GM12878 (cell line): ENCODE measurements at regions not wholly inside any gene's neighbourhood (a gene's known extent, or its start where the extent isn't known, plus 50 kb on each side); places are given as distances from the start of the nearest gene placed in this dataset.

Source experiments
- CHD4 ChIP-seq: fragments of 200-600 bp; sonication (generic); IDR thresholded peaks from 2 replicates; pipeline ENCODE4 v1.6.1; 2016; ENCODE audit warnings: mild to moderate bottlenecking
- CTCF ChIP-seq, 3 experiments: IDR thresholded peaks in 2 of 3; conservative IDR thresholded peaks in 1 of 3; 2 replicates each; pipeline ENCODE4 v1.5.1; 2011; ENCODE audit warnings: low read depth in 3 of 3, low read length in 3 of 3, mild to moderate bottlenecking in 3 of 3, control low read depth in 2 of 3, moderate library complexity in 2 of 3, inconsistent platforms in 1 of 3, mixed read lengths in 1 of 3; ENCODE audit not compliant: control insufficient read depth in 2 of 3, insufficient read depth in 1 of 3; ENCODE audit errors: extremely low read depth in 1 of 3
- POLR2A ChIP-seq: IDR thresholded peaks from 2 replicates; pipeline ENCODE4 v1.6.1; 2011; ENCODE audit warnings: low read depth, mild to moderate bottlenecking, low read length
- POLR2AphosphoS5 ChIP-seq: IDR thresholded peaks from 2 replicates; pipeline ENCODE4 v1.6.1; 2011; ENCODE audit warnings: mild to moderate bottlenecking, low read length, inconsistent platforms
- SMARCA5 ChIP-seq: fragments of 450-650 bp; IDR thresholded peaks from 2 replicates; pipeline ENCODE4 v1.6.1; 2017; ENCODE audit warnings: mild to moderate bottlenecking
- ZNF384 ChIP-seq: IDR thresholded peaks from 2 replicates; pipeline ENCODE4 v1.6.1; 2012; ENCODE audit warnings: low read depth, mild to moderate bottlenecking, low read length, improper control_type of control experiment, borderline replicate concordance
- TF ChIP-seq, protein P1 (sequence below): fragments of 450-650 bp; formaldehyde crosslinking; IDR thresholded peaks from 2 replicates; pipeline ENCODE4 v1.5.0; 2022; ENCODE audit warnings: mild to moderate bottlenecking, missing genetic modification characterization

- TF ChIP-seq CTCF (IDR thresholded peaks at IDR 0.05 in 2 of 3, conservative IDR thresholded peaks at IDR 0.05 in 1 of 3; ENCODE audit: control insufficient read depth in 2 of 3, extremely low read depth in 1 of 3, insufficient read depth in 1 of 3, low read depth in 3 of 3, low read length in 3 of 3) (no peak), SMARCA5 (no peak), POLR2AphosphoS5 (no peak), ZNF384 (no peak), POLR2A (no peak), CHD4 (no peak)
- TF ChIP-seq, protein P1, sequence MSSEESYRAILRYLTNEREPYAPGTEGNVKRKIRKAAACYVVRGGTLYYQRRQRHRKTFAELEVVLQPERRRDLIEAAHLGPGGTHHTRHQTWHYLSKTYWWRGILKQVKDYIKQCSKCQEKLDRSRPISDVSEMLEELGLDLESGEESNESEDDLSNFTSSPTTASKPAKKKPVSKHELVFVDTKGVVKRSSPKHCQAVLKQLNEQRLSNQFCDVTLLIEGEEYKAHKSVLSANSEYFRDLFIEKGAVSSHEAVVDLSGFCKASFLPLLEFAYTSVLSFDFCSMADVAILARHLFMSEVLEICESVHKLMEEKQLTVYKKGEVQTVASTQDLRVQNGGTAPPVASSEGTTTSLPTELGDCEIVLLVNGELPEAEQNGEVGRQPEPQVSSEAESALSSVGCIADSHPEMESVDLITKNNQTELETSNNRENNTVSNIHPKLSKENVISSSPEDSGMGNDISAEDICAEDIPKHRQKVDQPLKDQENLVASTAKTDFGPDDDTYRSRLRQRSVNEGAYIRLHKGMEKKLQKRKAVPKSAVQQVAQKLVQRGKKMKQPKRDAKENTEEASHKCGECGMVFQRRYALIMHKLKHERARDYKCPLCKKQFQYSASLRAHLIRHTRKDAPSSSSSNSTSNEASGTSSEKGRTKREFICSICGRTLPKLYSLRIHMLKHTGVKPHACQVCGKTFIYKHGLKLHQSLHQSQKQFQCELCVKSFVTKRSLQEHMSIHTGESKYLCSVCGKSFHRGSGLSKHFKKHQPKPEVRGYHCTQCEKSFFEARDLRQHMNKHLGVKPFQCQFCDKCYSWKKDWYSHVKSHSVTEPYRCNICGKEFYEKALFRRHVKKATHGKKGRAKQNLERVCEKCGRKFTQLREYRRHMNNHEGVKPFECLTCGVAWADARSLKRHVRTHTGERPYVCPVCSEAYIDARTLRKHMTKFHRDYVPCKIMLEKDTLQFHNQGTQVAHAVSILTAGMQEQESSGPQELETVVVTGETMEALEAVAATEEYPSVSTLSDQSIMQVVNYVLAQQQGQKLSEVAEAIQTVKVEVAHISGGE (CRISPR knock-in tag), result no peak
These were observed 417.9 kb upstream of the MAF start for GRCh38 chr16:80018466-80018865.
